ENCODE measurements at regions not wholly inside any gene's neighbourhood (a gene's known extent, or its start where the extent isn't known, plus 50 kb on each side); places are given as distances from the start of the nearest gene placed in this dataset.
"Not testable (repeated sequence)": the region's sequence is repeated elsewhere in the genome, so short reads cannot be mapped to it uniquely, and the experiment has no call there.

- TF ChIP-seq CTCF (conservative IDR thresholded peaks at IDR 0.05; ENCODE audit: low read depth, low read length); CHD1 (IDR thresholded peaks at IDR 0.05; ENCODE audit: low read depth, low read length); RFX5 (IDR thresholded peaks at IDR 0.05; ENCODE audit: low read depth, low read length); RCOR1 (IDR thresholded peaks at IDR 0.05; ENCODE audit: insufficient replicate concordance, low read length); NFE2L2 (IDR thresholded peaks at IDR 0.05; ENCODE audit: low read depth, low read length); POLR2A (IDR thresholded peaks at IDR 0.05; ENCODE audit: low read depth, low read length); SMC3 (IDR thresholded peaks at IDR 0.05; ENCODE audit: low read depth, low read length); RAD21 (IDR thresholded peaks at IDR 0.05; ENCODE audit: low read length): not testable (repeated sequence)
These were observed 63.2 kb downstream of the OR2B2 start for GRCh38 chr6:27849001-27849400.

Measured in IMR-90 (cell line).